Testis (tissue), 2 donors: ENCODE measurements at regions not wholly inside any gene's neighbourhood (a gene's known extent, or its start where the extent isn't known, plus 50 kb on each side); places are given as distances from the start of the nearest gene placed in this dataset.

Experiments
- POLR2A ChIP-seq: fragments of 450-650 bp; IDR thresholded peaks from one replicate; pipeline ENCODE4 v1.6.1; 2017; ENCODE audit warnings: antibody characterized with exemption, mild to moderate bottlenecking, moderate library complexity
- TF ChIP-seq, protein P1 (sequence below), 3 experiments: fragments of 450-650 bp in 2 of 3; fragments of 200-600 bp in 1 of 3; sonication (generic) in 1 of 3; IDR thresholded peaks; one replicate each; pipeline ENCODE4 v1.5.1; 2016 to 2019; ENCODE audit warnings: antibody characterized with exemption in 3 of 3, mild to moderate bottlenecking in 2 of 3, moderate library complexity in 1 of 3

DNA sequence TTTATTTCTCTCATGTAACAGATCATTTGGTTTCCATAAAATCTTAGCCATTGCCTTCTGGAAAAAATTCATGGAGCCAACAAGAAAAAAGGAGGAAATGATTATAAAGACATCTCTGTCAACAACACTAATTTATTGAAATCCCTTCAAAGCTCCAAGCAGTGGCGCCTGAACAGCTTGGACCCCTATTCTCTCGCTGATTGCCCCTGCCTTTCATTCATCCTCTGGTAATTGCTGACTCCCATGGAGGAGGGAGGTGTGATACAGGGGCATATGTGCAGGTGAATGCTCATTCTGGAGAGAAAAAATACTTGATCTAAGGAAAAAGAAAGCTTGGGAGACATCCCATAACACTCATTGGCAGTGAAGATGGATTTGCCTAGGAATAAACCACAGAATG lies 345.5 kb downstream of the FGFR2 start:
- TF ChIP-seq, protein P1, sequence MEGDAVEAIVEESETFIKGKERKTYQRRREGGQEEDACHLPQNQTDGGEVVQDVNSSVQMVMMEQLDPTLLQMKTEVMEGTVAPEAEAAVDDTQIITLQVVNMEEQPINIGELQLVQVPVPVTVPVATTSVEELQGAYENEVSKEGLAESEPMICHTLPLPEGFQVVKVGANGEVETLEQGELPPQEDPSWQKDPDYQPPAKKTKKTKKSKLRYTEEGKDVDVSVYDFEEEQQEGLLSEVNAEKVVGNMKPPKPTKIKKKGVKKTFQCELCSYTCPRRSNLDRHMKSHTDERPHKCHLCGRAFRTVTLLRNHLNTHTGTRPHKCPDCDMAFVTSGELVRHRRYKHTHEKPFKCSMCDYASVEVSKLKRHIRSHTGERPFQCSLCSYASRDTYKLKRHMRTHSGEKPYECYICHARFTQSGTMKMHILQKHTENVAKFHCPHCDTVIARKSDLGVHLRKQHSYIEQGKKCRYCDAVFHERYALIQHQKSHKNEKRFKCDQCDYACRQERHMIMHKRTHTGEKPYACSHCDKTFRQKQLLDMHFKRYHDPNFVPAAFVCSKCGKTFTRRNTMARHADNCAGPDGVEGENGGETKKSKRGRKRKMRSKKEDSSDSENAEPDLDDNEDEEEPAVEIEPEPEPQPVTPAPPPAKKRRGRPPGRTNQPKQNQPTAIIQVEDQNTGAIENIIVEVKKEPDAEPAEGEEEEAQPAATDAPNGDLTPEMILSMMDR (IDR thresholded peaks at IDR 0.05) = no peak
- TF ChIP-seq POLR2A = no peak
